Endothelial cell of umbilical vein (primary cell): ENCODE measurements at regions not wholly inside any gene's neighbourhood (a gene's known extent, or its start where the extent isn't known, plus 50 kb on each side); places are given as distances from the start of the nearest gene placed in this dataset.

Experiments
- EZH2 ChIP-seq: IDR thresholded peaks from 2 replicates; pipeline ENCODE4 v1.6.1; 2012; ENCODE audit warnings: borderline replicate concordance, low read depth, mild to moderate bottlenecking, moderate library complexity, low read length, inconsistent platforms; ENCODE audit not compliant: severe bottlenecking
- JUN ChIP-seq: IDR thresholded peaks from 2 replicates; pipeline ENCODE4 v1.6.1; 2011; ENCODE audit warnings: borderline replicate concordance, low read depth; ENCODE audit not compliant: insufficient read length, insufficient read depth
- POLR2A ChIP-seq: IDR thresholded peaks from 2 replicates; pipeline ENCODE4 v1.6.1; 2012; ENCODE audit warnings: low read depth, mild to moderate bottlenecking, control low read depth, low read length
- POLR2AphosphoS5 ChIP-seq: IDR thresholded peaks from 2 replicates; pipeline ENCODE4 v1.6.1; 2012; ENCODE audit warnings: low read depth, mild to moderate bottlenecking, control low read depth, low read length, moderate library complexity; ENCODE audit not compliant: insufficient read depth
- TF ChIP-seq, protein P1 (sequence below), 2 donors: IDR thresholded peaks; 1 replicate in 1 of 2; 2 replicates in 1 of 2; pipeline ENCODE4 v1.5.1; 2011; ENCODE audit warnings: low read length in 2 of 2, mild to moderate bottlenecking in 2 of 2, moderate library complexity in 2 of 2, control low read depth in 1 of 2, inconsistent platforms in 1 of 2, low read depth in 1 of 2; ENCODE audit not compliant: insufficient read depth in 1 of 2; ENCODE audit errors: extremely low read depth in 1 of 2

GRCh38 chr22:42320443-42321416, 50.3 kb upstream of the TCF20 start:
- TF ChIP-seq EZH2, result no peak
- TF ChIP-seq, protein P1, sequence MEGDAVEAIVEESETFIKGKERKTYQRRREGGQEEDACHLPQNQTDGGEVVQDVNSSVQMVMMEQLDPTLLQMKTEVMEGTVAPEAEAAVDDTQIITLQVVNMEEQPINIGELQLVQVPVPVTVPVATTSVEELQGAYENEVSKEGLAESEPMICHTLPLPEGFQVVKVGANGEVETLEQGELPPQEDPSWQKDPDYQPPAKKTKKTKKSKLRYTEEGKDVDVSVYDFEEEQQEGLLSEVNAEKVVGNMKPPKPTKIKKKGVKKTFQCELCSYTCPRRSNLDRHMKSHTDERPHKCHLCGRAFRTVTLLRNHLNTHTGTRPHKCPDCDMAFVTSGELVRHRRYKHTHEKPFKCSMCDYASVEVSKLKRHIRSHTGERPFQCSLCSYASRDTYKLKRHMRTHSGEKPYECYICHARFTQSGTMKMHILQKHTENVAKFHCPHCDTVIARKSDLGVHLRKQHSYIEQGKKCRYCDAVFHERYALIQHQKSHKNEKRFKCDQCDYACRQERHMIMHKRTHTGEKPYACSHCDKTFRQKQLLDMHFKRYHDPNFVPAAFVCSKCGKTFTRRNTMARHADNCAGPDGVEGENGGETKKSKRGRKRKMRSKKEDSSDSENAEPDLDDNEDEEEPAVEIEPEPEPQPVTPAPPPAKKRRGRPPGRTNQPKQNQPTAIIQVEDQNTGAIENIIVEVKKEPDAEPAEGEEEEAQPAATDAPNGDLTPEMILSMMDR (IDR thresholded peaks at IDR 0.05; ENCODE audit: extremely low read depth in 1 of 2, insufficient read depth in 1 of 2, low read depth in 1 of 2, low read length in 2 of 2), result no peak
- no peak for TF ChIP-seq POLR2AphosphoS5
- TF ChIP-seq POLR2A, result no peak
- no peak for TF ChIP-seq JUN
